ENCODE measurements at regions not wholly inside any gene's neighbourhood (a gene's known extent, or its start where the extent isn't known, plus 50 kb on each side); places are given as distances from the start of the nearest gene placed in this dataset.
A peak's percentile ranks its signal among the peaks of the same experiment; 100 is the strongest.

- no peak overlapping the region for H3K4me3 ChIP-seq (ENCODE audit: low read depth, low read length)
- no peak for DNase-seq (ENCODE audit: low read depth, low spot score)
- CTCF ChIA-PET = interaction anchor here (1.4 to 6.9 kb wide), 3 partner anchors 15 to 76 kb away, joined by 3 to 58 read pairs (median 6); no protein-coding TSS in a partner anchor
- POLR2A ChIA-PET = no interaction called here
- no peak for TF ChIP-seq CTCF (IDR thresholded peaks at IDR 0.05; ENCODE audit: insufficient read depth, low read length, missing control alignments)
These were observed 103.2 kb upstream of the BASP1 start for GRCh38 chr5:17114233-17114632.

- CTCF ChIA-PET = interaction anchor here (1.0 to 6.9 kb wide), 4 partner anchors 14 to 75 kb away, joined by 3 to 58 read pairs (median 5); no protein-coding TSS in a partner anchor
- TF ChIP-seq CTCF (IDR thresholded peaks at IDR 0.05; ENCODE audit: insufficient read depth, low read length, missing control alignments) = no peak
- POLR2A ChIA-PET = no interaction called here
- DNase-seq (ENCODE audit: low read depth, low spot score) = no peak
- H3K4me3 ChIP-seq (ENCODE audit: low read depth, low read length) = no peak overlapping the region
These were observed 102.5 kb upstream of the BASP1 start for GRCh38 chr5:17114715-17115599.

- POLR2A ChIA-PET = interaction anchor here (1.0 kb wide), 1 partner anchor 12 kb away, joined by 3 read pairs; no protein-coding TSS in a partner anchor
- H3K4me3 ChIP-seq (ENCODE audit: low read depth, low read length) = no peak overlapping the region
- DNase-seq (ENCODE audit: low read depth, low spot score) = no peak
- no peak for TF ChIP-seq CTCF (IDR thresholded peaks at IDR 0.05; ENCODE audit: insufficient read depth, low read length, missing control alignments)
- CTCF ChIA-PET = interaction anchor here (1.0 to 6.9 kb wide), 3 partner anchors 14 to 74 kb away, joined by 3 to 58 read pairs (median 4); no protein-coding TSS in a partner anchor
These were observed 101.6 kb upstream of the BASP1 start for GRCh38 chr5:17115855-17116254.

- no peak overlapping the region for H3K4me3 ChIP-seq (ENCODE audit: low read depth, low read length)
- peak; percentile 80 for DNase-seq (ENCODE audit: low read depth, low spot score)
- POLR2A ChIA-PET = interaction anchor here (0.5 to 1.0 kb wide), 2 partner anchors 9 to 28 kb away, joined by 3 to 4 read pairs; no protein-coding TSS in a partner anchor
- CTCF ChIA-PET = interaction anchor here (1.9 to 2.1 kb wide), 3 partner anchors 8 to 71 kb away, joined by 5 to 10 read pairs (median 6); no protein-coding TSS in a partner anchor
- no peak for TF ChIP-seq CTCF (IDR thresholded peaks at IDR 0.05; ENCODE audit: insufficient read depth, low read length, missing control alignments)
These were observed 98.8 kb upstream of the BASP1 start for GRCh38 chr5:17118631-17119030.

GRCh38 chr5:17120209-17120608, 97.2 kb upstream of the BASP1 start:
- DNase-seq (ENCODE audit: low read depth, low spot score) = no peak
- H3K4me3 ChIP-seq (ENCODE audit: low read depth, low read length) = no peak overlapping the region
- TF ChIP-seq CTCF (IDR thresholded peaks at IDR 0.05; ENCODE audit: insufficient read depth, low read length, missing control alignments) = no peak
- ChIA-PET POLR2A (no interaction called here), CTCF (interaction anchor here (1.1 to 1.9 kb wide), 2 partner anchors 12 to 187 kb away, joined by 3 to 10 read pairs; no protein-coding TSS in a partner anchor)

DNA sequence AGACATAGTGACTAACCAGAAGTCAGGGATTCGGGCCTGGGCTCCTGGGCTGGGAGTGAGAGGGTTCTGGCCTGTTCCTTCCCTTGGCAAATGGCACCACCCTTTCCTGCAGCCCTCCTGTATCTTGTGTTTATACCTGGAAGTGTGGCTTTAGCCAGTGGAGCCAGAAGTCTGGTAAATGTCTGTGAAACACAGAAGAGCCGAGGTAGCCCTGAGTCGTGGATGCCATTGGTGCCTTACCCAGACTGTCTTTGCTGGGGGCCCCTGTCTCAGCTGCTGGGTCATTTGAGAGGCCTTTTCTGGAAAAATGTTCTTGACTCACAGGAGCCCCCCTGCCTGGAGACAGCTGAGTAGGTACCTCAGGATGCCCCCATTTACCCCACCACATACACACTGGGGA, 95.7 kb upstream of the BASP1 start:
- CTCF ChIA-PET = interaction anchor here (1.1 kb wide), 1 partner anchor 10 kb away, joined by 6 read pairs; no protein-coding TSS in a partner anchor
- H3K4me3 ChIP-seq (ENCODE audit: low read depth, low read length) = no peak overlapping the region
- no peak for DNase-seq (ENCODE audit: low read depth, low spot score)
- POLR2A ChIA-PET = no interaction called here
- no peak for TF ChIP-seq CTCF (IDR thresholded peaks at IDR 0.05; ENCODE audit: insufficient read depth, low read length, missing control alignments)

All from AG04449 (cell line).